ENCODE measurements at regions not wholly inside any gene's neighbourhood (a gene's known extent, or its start where the extent isn't known, plus 50 kb on each side); places are given as distances from the start of the nearest gene placed in this dataset.

DNA sequence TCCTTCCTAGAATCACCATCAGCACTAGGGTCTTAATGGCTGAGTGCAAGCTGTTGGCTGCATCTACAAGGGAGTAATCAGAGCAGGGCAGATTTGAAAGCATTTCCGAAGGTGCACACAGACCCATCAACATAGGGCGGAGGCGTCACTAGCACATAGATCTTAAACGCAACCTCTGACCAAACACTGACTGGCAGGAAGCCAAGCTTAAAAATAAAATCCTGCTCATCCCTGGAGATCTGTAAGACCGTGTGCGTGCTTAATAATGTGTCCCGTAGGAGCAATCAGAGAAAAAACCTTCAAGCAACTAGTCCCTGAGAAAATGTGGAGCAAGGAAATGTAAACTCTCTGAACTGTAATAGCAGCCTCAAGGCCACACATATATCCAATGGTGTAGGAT, 470.5 kb downstream of the ETS1 start:
- no peaks in the 10 kb centered on the region for H3K36me3 ChIP-seq
- TF ChIP-seq POLR2A (IDR thresholded peaks at IDR 0.05): no peak
- TF ChIP-seq, protein P1, sequence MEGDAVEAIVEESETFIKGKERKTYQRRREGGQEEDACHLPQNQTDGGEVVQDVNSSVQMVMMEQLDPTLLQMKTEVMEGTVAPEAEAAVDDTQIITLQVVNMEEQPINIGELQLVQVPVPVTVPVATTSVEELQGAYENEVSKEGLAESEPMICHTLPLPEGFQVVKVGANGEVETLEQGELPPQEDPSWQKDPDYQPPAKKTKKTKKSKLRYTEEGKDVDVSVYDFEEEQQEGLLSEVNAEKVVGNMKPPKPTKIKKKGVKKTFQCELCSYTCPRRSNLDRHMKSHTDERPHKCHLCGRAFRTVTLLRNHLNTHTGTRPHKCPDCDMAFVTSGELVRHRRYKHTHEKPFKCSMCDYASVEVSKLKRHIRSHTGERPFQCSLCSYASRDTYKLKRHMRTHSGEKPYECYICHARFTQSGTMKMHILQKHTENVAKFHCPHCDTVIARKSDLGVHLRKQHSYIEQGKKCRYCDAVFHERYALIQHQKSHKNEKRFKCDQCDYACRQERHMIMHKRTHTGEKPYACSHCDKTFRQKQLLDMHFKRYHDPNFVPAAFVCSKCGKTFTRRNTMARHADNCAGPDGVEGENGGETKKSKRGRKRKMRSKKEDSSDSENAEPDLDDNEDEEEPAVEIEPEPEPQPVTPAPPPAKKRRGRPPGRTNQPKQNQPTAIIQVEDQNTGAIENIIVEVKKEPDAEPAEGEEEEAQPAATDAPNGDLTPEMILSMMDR (IDR thresholded peaks at IDR 0.05): no peak
- H3K27ac ChIP-seq: no peak overlapping the region
- H3K27me3 ChIP-seq: peaks cover 0 to 7% (median 0%) of the 10 kb centered on the region in 4 donors
- no peaks in the 10 kb centered on the region for H3K9me3 ChIP-seq
- intact Hi-C loops (cut with DNase I): no loop called here
- H3K4me1 ChIP-seq: no peaks in the 10 kb centered on the region
- 38 to 65% methylated on average over 5 to 7 of the region's 7 CpGs for WGBS, 2 donors
- H3K4me3 ChIP-seq: no peak overlapping the region
- DNase-seq: no peak

DNA sequence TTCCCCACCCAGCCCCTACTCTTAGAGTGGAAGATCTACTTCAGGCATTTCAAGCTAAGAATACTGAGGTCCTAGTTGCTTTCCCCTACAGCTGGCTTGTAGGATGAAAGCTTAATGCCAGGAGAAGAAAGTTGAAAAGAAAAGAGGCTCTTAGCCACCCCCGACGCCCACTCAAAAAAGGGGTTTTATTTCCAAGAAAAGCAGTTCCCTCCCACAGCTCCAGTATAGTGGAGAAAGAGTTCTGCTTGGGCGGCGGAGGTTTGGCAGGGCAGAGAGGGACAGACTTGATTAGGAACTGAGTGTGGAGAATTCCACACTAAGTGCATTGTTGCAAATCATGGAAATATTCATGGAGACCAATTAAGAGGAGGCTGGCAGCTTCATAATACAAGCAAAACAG, 470.9 kb downstream of the ETS1 start:
- H3K4me3 ChIP-seq: no peak overlapping the region
- H3K27me3 ChIP-seq: peaks cover 0 to 7% (median 0%) of the 10 kb centered on the region in 4 donors
- no peak for TF ChIP-seq POLR2A (IDR thresholded peaks at IDR 0.05)
- TF ChIP-seq, protein P1 (IDR thresholded peaks at IDR 0.05): no peak
- no peaks in the 10 kb centered on the region for H3K4me1 ChIP-seq
- intact Hi-C loops (cut with DNase I): no loop called here
- DNase-seq: no peak
- H3K27ac ChIP-seq: no peak overlapping the region
- no peaks in the 10 kb centered on the region for H3K36me3 ChIP-seq
- 49 to 72% methylated on average over 4 of the region's 4 CpGs for WGBS, 2 donors
- H3K9me3 ChIP-seq: no peaks in the 10 kb centered on the region

DNA sequence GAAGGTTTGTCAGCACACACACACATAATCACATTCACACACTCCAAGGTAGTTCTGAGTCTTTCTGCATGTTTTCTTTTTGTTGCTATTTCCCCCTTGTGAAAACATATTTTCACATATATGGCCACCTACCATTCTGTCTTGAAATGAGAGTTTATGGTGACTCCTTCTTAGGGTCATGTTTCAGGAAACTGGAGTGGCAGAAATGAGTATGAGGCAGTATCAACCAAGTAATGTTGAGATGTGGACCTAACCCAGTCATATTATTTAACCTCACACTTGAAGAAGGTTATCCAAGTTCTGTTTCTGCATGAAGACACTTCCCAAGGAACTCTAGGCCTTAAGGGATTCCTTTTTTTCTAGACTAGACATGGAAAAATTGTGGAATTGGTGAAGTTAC, 481.4 kb downstream of the ETS1 start:
- no peaks in the 10 kb centered on the region for H3K27me3 ChIP-seq
- no peaks in the 10 kb centered on the region for H3K36me3 ChIP-seq
- no peak for DNase-seq
- no peak overlapping the region for H3K27ac ChIP-seq
- intact Hi-C loops (cut with DNase I): no loop called here
- H3K4me1 ChIP-seq: no peaks in the 10 kb centered on the region
- no peak for TF ChIP-seq POLR2A (IDR thresholded peaks at IDR 0.05)
- TF ChIP-seq, protein P1 (IDR thresholded peaks at IDR 0.05): no peak
- no peak overlapping the region for H3K4me3 ChIP-seq
- no peaks in the 10 kb centered on the region for H3K9me3 ChIP-seq

DNA sequence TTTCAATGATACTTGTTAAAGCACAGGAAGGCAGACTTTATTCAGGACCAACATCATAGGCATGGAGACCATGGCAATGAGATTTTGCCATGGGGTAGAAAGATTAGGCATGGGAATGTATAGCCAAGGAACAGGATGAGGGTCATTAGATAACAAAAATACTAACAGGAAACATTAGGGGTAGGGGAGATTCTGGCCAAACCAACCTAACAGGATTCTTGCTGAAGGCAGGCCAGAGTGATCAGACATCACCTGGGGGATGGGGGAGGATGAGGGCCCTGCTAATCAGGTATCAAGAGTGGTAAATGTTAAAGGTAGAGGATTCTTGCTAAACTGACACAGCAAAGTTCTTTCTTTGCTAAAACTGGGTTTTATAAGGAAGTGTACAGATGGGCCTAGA, 481.8 kb downstream of the ETS1 start:
- intact Hi-C loops (cut with DNase I): no loop called here
- no peaks in the 10 kb centered on the region for H3K9me3 ChIP-seq
- no peak for TF ChIP-seq POLR2A (IDR thresholded peaks at IDR 0.05)
- no peaks in the 10 kb centered on the region for H3K4me1 ChIP-seq
- no peaks in the 10 kb centered on the region for H3K36me3 ChIP-seq
- H3K27me3 ChIP-seq: no peaks in the 10 kb centered on the region
- H3K4me3 ChIP-seq: no peak overlapping the region
- H3K27ac ChIP-seq: no peak overlapping the region
- no peak for DNase-seq

DNA sequence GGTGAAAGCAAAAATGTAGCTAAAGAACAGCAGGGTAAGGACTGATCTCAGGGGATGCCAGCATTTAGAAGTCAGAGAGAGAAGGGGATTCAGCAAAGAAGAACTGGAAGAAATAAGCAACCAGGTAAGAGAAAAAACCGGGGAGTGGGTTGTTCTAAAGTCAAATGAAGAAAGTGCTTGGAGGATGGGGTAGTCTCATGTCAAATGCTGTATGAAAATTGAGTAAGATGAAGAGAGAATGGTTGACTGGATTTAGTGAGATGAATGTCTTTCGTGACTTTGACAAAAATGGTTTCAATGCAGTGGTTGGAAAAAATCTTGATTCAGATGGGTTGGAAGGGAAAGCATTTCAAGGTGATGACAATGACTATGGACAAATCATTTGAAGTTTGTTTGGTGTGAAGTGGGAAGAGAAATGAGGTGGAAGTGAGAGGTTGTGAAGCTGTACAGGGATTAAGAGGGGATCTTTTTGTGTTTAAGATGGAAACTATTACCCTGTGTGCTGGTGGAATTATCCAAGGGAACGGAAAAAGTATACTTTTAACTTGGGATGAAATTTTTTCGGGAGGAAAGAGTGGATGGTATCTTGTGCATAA, 484.0 kb downstream of the ETS1 start:
- H3K27ac ChIP-seq: no peak overlapping the region
- DNase-seq: no peak
- H3K36me3 ChIP-seq: no peaks in the 10 kb centered on the region
- intact Hi-C loops (cut with DNase I): no loop called here
- H3K4me3 ChIP-seq: no peak overlapping the region
- no peaks in the 10 kb centered on the region for H3K27me3 ChIP-seq
- no peaks in the 10 kb centered on the region for H3K4me1 ChIP-seq
- no peak for TF ChIP-seq POLR2A (IDR thresholded peaks at IDR 0.05)
- TF ChIP-seq, protein P1 (IDR thresholded peaks at IDR 0.05): no peak
- no peaks in the 10 kb centered on the region for H3K9me3 ChIP-seq
- WGBS, 2 donors: 68 to 75% methylated on average over 4 of the region's 4 CpGs

DNA sequence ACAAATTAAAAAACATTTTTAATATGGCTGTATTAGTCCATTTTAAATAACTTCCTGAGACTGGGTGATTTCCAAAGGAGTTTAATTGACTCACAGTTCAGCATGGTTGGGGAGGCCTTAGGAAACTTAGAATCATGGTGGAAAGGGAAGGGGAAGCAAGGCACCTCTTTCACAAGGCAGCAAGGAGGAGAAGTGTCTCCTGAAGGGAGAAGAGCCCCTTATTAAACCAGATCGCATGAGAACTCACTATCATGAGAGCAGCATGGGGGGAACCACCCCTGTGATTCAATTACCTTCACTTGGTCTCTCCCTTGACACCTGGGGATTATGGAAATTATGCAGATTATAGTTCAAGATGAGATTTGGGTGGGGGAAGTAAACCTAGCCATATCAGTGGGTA, 488.6 kb downstream of the ETS1 start:
- Histone ChIP-seq H3K4me3 (no peak overlapping the region), H3K9me3 (no peaks in the 10 kb centered on the region), H3K27ac (no peak overlapping the region), H3K36me3 (no peaks in the 10 kb centered on the region), H3K27me3 (no peaks in the 10 kb centered on the region), H3K4me1 (no peaks in the 10 kb centered on the region)
- intact Hi-C loops (cut with DNase I): no loop called here
- TF ChIP-seq POLR2A (IDR thresholded peaks at IDR 0.05): no peak
- TF ChIP-seq, protein P1 (IDR thresholded peaks at IDR 0.05): no peak
- WGBS, 2 donors: 67 to 71% methylated on average over 1 of the region's 1 CpG
- DNase-seq: no peak
